HG03439 (cell line): ENCODE measurements at regions not wholly inside any gene's neighbourhood (a gene's known extent, or its start where the extent isn't known, plus 50 kb on each side); places are given as distances from the start of the nearest gene placed in this dataset.

ENCODE experiments used
- ATAC-seq: cut with Tn5 transposase; IDR thresholded peaks from one replicate; pipeline ENCODE4 v1.9.1; 2021; ENCODE audit warnings: mild to moderate bottlenecking, moderate library complexity; ENCODE audit not compliant: unreplicated experiment

- no peak for ATAC-seq
Measured at GRCh38 chr2:145184741-145185651, 665.1 kb upstream of the ZEB2 start.

GRCh38 chr2:145169285-145169684 lies 649.4 kb upstream of the ZEB2 start:
- ATAC-seq = no peak

GRCh38 chr2:145168091-145168490 lies 648.2 kb upstream of the ZEB2 start:
- ATAC-seq = no peak

- ATAC-seq = no peak
Measured at GRCh38 chr2:145166731-145167302, 646.9 kb upstream of the ZEB2 start.

- no peak for ATAC-seq
Measured at GRCh38 chr2:145161656-145162055, 641.7 kb upstream of the ZEB2 start.

- ATAC-seq = no peak
Measured at GRCh38 chr2:145160855-145161254, 640.9 kb upstream of the ZEB2 start.

GRCh38 chr2:145159676-145160075 lies 639.8 kb upstream of the ZEB2 start:
- no peak for ATAC-seq

- ATAC-seq = no peak
Measured at GRCh38 chr2:145157741-145158591, 638.0 kb upstream of the ZEB2 start.

GRCh38 chr2:145157036-145157675 lies 637.2 kb upstream of the ZEB2 start:
- ATAC-seq = no peak

GRCh38 chr2:145156199-145156598 lies 636.3 kb upstream of the ZEB2 start:
- ATAC-seq = no peak

- no peak for ATAC-seq
Measured at GRCh38 chr2:145155196-145155595, 635.3 kb upstream of the ZEB2 start.

GRCh38 chr2:145154731-145155130 lies 634.8 kb upstream of the ZEB2 start:
- no peak for ATAC-seq

- ATAC-seq = no peak
Measured at GRCh38 chr2:145146691-145147090, 626.8 kb upstream of the ZEB2 start.

- no peak for ATAC-seq
Measured at GRCh38 chr2:145144131-145144728, 624.3 kb upstream of the ZEB2 start.

GRCh38 chr2:145141981-145142380 lies 622.1 kb upstream of the ZEB2 start:
- no peak for ATAC-seq

- no peak for ATAC-seq
Measured at GRCh38 chr2:145140658-145141057, 620.7 kb upstream of the ZEB2 start.

- ATAC-seq = no peak
Measured at GRCh38 chr2:145138626-145139025, 618.7 kb upstream of the ZEB2 start.

- no peak for ATAC-seq
Measured at GRCh38 chr2:145137901-145138300, 618.0 kb upstream of the ZEB2 start.

- no peak for ATAC-seq
Measured at GRCh38 chr2:145137211-145137610, 617.3 kb upstream of the ZEB2 start.

- ATAC-seq = no peak
Measured at GRCh38 chr2:145136702-145137101, 616.8 kb upstream of the ZEB2 start.

GRCh38 chr2:145126146-145126545 lies 606.2 kb upstream of the ZEB2 start:
- ATAC-seq = no peak
